ENCODE measurements at regions not wholly inside any gene's neighbourhood (a gene's known extent, or its start where the extent isn't known, plus 50 kb on each side); places are given as distances from the start of the nearest gene placed in this dataset.
"Not testable (repeated sequence)": the region's sequence is repeated elsewhere in the genome, so short reads cannot be mapped to it uniquely, and the experiment has no call there.

DNA sequence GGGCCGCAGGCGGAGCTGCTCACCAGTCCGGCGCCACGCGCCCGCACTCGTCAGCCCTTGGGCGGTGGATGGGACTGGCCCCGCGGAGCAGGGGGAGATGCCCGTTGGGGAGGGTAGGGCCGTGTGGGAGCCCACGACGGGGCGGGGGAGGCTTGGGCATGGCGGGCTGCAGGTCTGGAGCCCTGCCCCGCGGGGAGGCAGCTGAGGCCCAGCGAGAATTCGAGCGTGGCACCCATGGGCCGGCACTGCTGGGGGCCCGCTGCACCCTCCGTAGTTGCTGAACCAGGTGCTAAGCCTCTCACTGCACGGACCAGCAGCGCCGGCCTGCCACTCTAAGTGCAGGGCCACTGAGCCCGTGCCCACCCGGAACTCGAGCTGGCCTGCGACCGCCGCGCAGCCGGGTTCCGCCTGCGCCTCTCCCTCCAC, 182.4 kb upstream of the ERBB4 start:
- H3K36me3 Mint-ChIP-seq = peaks cover 5% of the 10 kb centered on the region
- H3K4me1 ChIP-seq = no peaks in the 10 kb centered on the region
- no peaks in the 10 kb centered on the region for H3K9me3 ChIP-seq (ENCODE audit: low read depth)
- H3K79me2 ChIP-seq (ENCODE audit: low read depth) = no peaks in the 10 kb centered on the region
- no peak overlapping the region for H3K4me3 Mint-ChIP-seq
- H4K20me1 ChIP-seq (ENCODE audit: low read depth) = no peaks in the 10 kb centered on the region
- no peaks in the 10 kb centered on the region for H3K36me3 ChIP-seq
- H3K9ac ChIP-seq = no peak overlapping the region
- H3K4me2 ChIP-seq = no peak overlapping the region
- no peak overlapping the region for H3K4me3 ChIP-seq
- no peaks in the 10 kb centered on the region for H3K27me3 Mint-ChIP-seq (ENCODE audit: insufficient read depth, low read depth)
- H3K27ac ChIP-seq = no peak overlapping the region
- H3K27ac Mint-ChIP-seq = no peak overlapping the region
- H3K27me3 ChIP-seq = no peaks in the 10 kb centered on the region
- peaks cover 7% of the 10 kb centered on the region for H3K4me1 Mint-ChIP-seq
- no peaks in the 10 kb centered on the region for H3F3A ChIP-seq (ENCODE audit: low read depth)
- TF ChIP-seq EZH2 (IDR thresholded peaks at IDR 0.05) (no peak), EZH2phosphoT487 (IDR thresholded peaks at IDR 0.05) (no peak)
- TF ChIP-seq, protein P1, sequence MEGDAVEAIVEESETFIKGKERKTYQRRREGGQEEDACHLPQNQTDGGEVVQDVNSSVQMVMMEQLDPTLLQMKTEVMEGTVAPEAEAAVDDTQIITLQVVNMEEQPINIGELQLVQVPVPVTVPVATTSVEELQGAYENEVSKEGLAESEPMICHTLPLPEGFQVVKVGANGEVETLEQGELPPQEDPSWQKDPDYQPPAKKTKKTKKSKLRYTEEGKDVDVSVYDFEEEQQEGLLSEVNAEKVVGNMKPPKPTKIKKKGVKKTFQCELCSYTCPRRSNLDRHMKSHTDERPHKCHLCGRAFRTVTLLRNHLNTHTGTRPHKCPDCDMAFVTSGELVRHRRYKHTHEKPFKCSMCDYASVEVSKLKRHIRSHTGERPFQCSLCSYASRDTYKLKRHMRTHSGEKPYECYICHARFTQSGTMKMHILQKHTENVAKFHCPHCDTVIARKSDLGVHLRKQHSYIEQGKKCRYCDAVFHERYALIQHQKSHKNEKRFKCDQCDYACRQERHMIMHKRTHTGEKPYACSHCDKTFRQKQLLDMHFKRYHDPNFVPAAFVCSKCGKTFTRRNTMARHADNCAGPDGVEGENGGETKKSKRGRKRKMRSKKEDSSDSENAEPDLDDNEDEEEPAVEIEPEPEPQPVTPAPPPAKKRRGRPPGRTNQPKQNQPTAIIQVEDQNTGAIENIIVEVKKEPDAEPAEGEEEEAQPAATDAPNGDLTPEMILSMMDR (IDR thresholded peaks at IDR 0.05) = no peak
- peaks cover 19% of the 10 kb centered on the region for H3K9me3 Mint-ChIP-seq
- no peak overlapping the region for H2AFZ ChIP-seq (replicated peaks)
- no peak for DNase-seq (ENCODE audit: low spot score)

DNA sequence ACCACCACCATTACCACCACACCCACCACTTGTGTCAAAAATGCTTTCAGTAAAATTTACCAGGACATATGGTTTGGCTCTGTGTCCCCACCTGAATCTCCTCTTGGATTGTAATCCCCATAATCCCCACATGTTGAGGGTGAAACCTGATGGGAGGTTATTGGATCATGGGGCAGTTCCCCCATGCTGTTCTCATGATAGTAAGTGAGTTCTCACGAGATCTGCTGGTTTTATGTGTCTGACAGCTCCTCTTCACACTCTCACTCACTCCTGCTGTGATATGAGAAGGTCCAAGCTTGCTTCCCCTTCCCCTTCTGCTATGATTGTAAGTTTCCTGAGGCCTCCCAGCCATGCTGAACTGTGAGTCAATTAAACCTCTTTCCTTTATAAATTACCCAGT, 176.8 kb upstream of the ERBB4 start:
- not testable (repeated sequence) for H3K27me3 Mint-ChIP-seq (ENCODE audit: insufficient read depth, low read depth); H2AFZ ChIP-seq (replicated peaks)

DNA sequence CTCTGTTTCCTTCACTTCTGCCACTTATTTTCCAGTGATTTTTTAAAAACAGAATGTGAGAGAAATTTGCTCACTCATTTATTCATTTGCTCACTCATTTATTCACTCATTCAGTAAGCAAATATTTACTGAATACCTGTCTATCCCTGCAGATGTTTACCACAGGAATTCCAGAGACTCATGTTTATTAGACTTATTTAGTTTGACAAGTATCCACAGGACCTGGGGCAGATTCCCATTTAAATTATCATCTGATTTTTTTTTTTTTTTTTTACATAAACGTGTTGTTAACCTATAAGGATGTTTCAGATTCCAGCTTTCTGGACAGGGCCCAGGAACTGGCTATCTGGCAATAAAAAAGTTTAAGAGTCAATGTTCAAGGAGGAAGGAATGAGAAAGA, 175.1 kb upstream of the ERBB4 start:
- TF ChIP-seq EZH2phosphoT487 (IDR thresholded peaks at IDR 0.05) (no peak), EZH2 (IDR thresholded peaks at IDR 0.05) (no peak)
- TF ChIP-seq, protein P1 (IDR thresholded peaks at IDR 0.05) = no peak
- no peak overlapping the region for H3K27ac ChIP-seq
- no peaks in the 10 kb centered on the region for H3K27me3 Mint-ChIP-seq (ENCODE audit: insufficient read depth, low read depth)

More for the DNA sequence above, 176.8 kb upstream of the ERBB4 start:
- H3K27ac ChIP-seq; H3K4me3 Mint-ChIP-seq; H3K27ac Mint-ChIP-seq; H3K9ac ChIP-seq; H3K79me2 ChIP-seq (ENCODE audit: low read depth); H4K20me1 ChIP-seq (ENCODE audit: low read depth); H3K4me1 ChIP-seq; H3K9me3 Mint-ChIP-seq; H3K4me2 ChIP-seq; H3K36me3 Mint-ChIP-seq; H3K9me3 ChIP-seq (ENCODE audit: low read depth); DNase-seq (ENCODE audit: low spot score); H3K27me3 ChIP-seq; H3K36me3 ChIP-seq; H3K4me1 Mint-ChIP-seq; H3K4me3 ChIP-seq; H3F3A ChIP-seq (ENCODE audit: low read depth): not testable (repeated sequence)

DNA sequence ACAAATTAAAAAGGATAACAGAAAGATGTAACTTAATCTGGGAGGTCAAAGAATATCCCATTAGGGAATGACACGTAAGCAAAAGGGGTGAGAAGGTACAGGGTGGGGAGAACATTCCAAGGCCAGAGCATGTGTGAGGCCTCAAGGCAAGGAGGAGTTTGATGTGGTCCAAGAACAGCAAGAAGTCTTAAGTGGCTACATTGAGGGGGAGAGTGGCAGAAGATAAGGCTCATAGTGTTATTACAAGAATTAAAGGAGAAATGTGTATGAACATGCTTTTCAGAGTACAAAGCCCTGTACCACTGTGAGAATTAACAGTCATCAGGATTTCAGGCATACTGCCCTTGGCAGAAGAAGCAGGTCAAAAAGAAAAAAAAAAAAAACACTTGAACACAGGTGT, 174.4 kb upstream of the ERBB4 start:
- no peaks in the 10 kb centered on the region for H3K79me2 ChIP-seq (ENCODE audit: low read depth)
- no peak overlapping the region for H3K4me3 ChIP-seq
- Mint-ChIP-seq H3K9me3 (peaks cover 4% of the 10 kb centered on the region), H3K36me3 (no peaks in the 10 kb centered on the region), H3K27ac (no peak overlapping the region), H3K27me3 (ENCODE audit: insufficient read depth, low read depth) (no peaks in the 10 kb centered on the region), H3K4me3 (no peak overlapping the region), H3K4me1 (peaks cover 25% of the 10 kb centered on the region)
- no peaks in the 10 kb centered on the region for H4K20me1 ChIP-seq (ENCODE audit: low read depth)
- no peaks in the 10 kb centered on the region for H3K36me3 ChIP-seq
- H3K27me3 ChIP-seq = no peaks in the 10 kb centered on the region
- DNase-seq (ENCODE audit: low spot score) = no peak
- no peak for TF ChIP-seq EZH2 (IDR thresholded peaks at IDR 0.05)
- TF ChIP-seq, protein P1 (IDR thresholded peaks at IDR 0.05) = no peak
- TF ChIP-seq EZH2phosphoT487 (IDR thresholded peaks at IDR 0.05) = no peak
- no peak overlapping the region for H3K27ac ChIP-seq
- no peak overlapping the region for H2AFZ ChIP-seq (replicated peaks)
- H3K9me3 ChIP-seq (ENCODE audit: low read depth) = no peaks in the 10 kb centered on the region
- H3K4me1 ChIP-seq = peaks cover 10% of the 10 kb centered on the region
- H3K9ac ChIP-seq = no peak overlapping the region
- no peak overlapping the region for H3K4me2 ChIP-seq
- H3F3A ChIP-seq (ENCODE audit: low read depth) = no peaks in the 10 kb centered on the region

More for the DNA sequence above, 175.1 kb upstream of the ERBB4 start:
- H2AFZ ChIP-seq (replicated peaks) = peak overlapping the region; percentile 60
- H3F3A ChIP-seq (ENCODE audit: low read depth) = no peaks in the 10 kb centered on the region
- H3K9ac ChIP-seq = no peak overlapping the region
- H3K4me3 Mint-ChIP-seq = no peak overlapping the region
- peaks cover 10% of the 10 kb centered on the region for H3K4me1 ChIP-seq
- H3K36me3 ChIP-seq = no peaks in the 10 kb centered on the region
- peaks cover 21% of the 10 kb centered on the region for H3K4me1 Mint-ChIP-seq
- no peaks in the 10 kb centered on the region for H4K20me1 ChIP-seq (ENCODE audit: low read depth)
- H3K4me2 ChIP-seq = no peak overlapping the region
- no peaks in the 10 kb centered on the region for H3K9me3 ChIP-seq (ENCODE audit: low read depth)
- H3K79me2 ChIP-seq (ENCODE audit: low read depth) = no peaks in the 10 kb centered on the region
- peaks cover 4% of the 10 kb centered on the region for H3K9me3 Mint-ChIP-seq
- no peak for DNase-seq (ENCODE audit: low spot score)
- H3K4me3 ChIP-seq = no peak overlapping the region
- H3K27me3 ChIP-seq = no peaks in the 10 kb centered on the region
- H3K27ac Mint-ChIP-seq = no peak overlapping the region
- no peaks in the 10 kb centered on the region for H3K36me3 Mint-ChIP-seq
